OCI-LY7 (cell line): ENCODE measurements at regions not wholly inside any gene's neighbourhood (a gene's known extent, or its start where the extent isn't known, plus 50 kb on each side); places are given as distances from the start of the nearest gene placed in this dataset.

Source experiments
- BruUV-seq: library from RNA; stranded (reverse); fragments of 400-500 nt; replicated peaks from 2 replicates; lab custom pipeline; 2021; lab: Mats Ljungman, UMichigan
- CTCF ChIA-PET: fragments of 300-600 bp; sonication (Branson Sonifier 250); formaldehyde crosslinking; loops from one replicate; lab custom pipeline; 2022; ENCODE audit warnings: antibody characterized with exemption; ENCODE audit not compliant: unreplicated experiment; lab: Charles Lee
- POLR2A ChIA-PET: fragments of 300-600 bp; sonication (Branson Sonifier 250); formaldehyde crosslinking; loops from one replicate; lab custom pipeline; 2022; ENCODE audit warnings: antibody characterized with exemption; lab: Charles Lee
- DNase-seq: peaks from one replicate; pipeline ENCODE4 v3.0.0-alpha.2; 2015; ENCODE audit warnings: low spot score
- H2AFZ ChIP-seq: fragments of 200-600 bp; sonication (generic), shearing (Covaris generic); 2 replicates; pipeline ENCODE4 v1.6.1; 2014; ENCODE audit warnings: mild to moderate bottlenecking, antibody characterized with exemption, low read length, moderate library complexity
- H3K27ac ChIP-seq: fragments of 200-600 bp; sonication (generic); 2 replicates; pipeline ENCODE4 v1.5.1; 2014; ENCODE audit warnings: mixed run types, low read depth, mild to moderate bottlenecking, moderate library complexity, low read length, inconsistent platforms; ENCODE audit not compliant: poor library complexity, severe bottlenecking
- H3K36me3 ChIP-seq: fragments of 200-600 bp; sonication (generic); 2 replicates; pipeline ENCODE4 v1.6.1; 2014; ENCODE audit warnings: mild to moderate bottlenecking, antibody characterized with exemption, low read length, moderate library complexity, mixed read lengths; ENCODE audit not compliant: insufficient read depth
- H3K4me1 ChIP-seq: fragments of 200-600 bp; sonication (generic); 2 replicates; pipeline ENCODE4 v1.5.1; 2014; ENCODE audit warnings: mild to moderate bottlenecking, low read length; ENCODE audit not compliant: insufficient read depth, poor library complexity, severe bottlenecking
- H3K4me2 ChIP-seq: fragments of 200-600 bp; sonication (generic); 2 replicates; pipeline ENCODE4 v1.6.1; 2014; ENCODE audit warnings: mild to moderate bottlenecking, low read length
- H3K4me3 ChIP-seq: fragments of 200-600 bp; sonication (generic); 2 replicates; pipeline ENCODE4 v1.5.1; 2014; ENCODE audit warnings: mild to moderate bottlenecking, low read depth, low read length; ENCODE audit not compliant: poor library complexity, severe bottlenecking
- H3K79me2 ChIP-seq: fragments of 200-600 bp; sonication (generic); 2 replicates; pipeline ENCODE4 v1.6.1; 2016; ENCODE audit warnings: low read depth, mild to moderate bottlenecking, low read length, moderate library complexity, mixed read lengths; ENCODE audit not compliant: insufficient read depth
- H3K9me2 ChIP-seq: fragments of 200-600 bp; sonication (generic); 2 replicates; pipeline ENCODE4 v1.6.1; 2016; ENCODE audit warnings: mild to moderate bottlenecking, low read length, mixed read lengths; ENCODE audit not compliant: insufficient read depth
- H3K9me3 ChIP-seq: fragments of 200-600 bp; sonication (generic); 2 replicates; pipeline ENCODE4 v1.6.1; 2014; ENCODE audit warnings: mild to moderate bottlenecking, mixed run types, low read length, mixed read lengths
- H4K20me1 ChIP-seq: fragments of 200-600 bp; sonication (generic); 2 replicates; pipeline ENCODE4 v1.6.1; 2014; ENCODE audit warnings: mild to moderate bottlenecking, antibody characterized with exemption, low read length, moderate library complexity, mixed read lengths; ENCODE audit not compliant: insufficient read depth
- CTCF ChIP-seq: fragments of 200-600 bp; sonication (generic); conservative IDR thresholded peaks from 2 replicates; pipeline ENCODE4 v1.5.1; 2014; ENCODE audit warnings: mild to moderate bottlenecking, antibody characterized with exemption, low read length, moderate library complexity, mixed read lengths
- EZH2phosphoT487 ChIP-seq: fragments of 200-600 bp; sonication (generic); IDR thresholded peaks from 2 replicates; pipeline ENCODE4 v1.6.1; 2018; ENCODE audit warnings: low read depth, borderline replicate concordance, mild to moderate bottlenecking, mixed run types, antibody characterized with exemption, low read length, moderate library complexity, mixed read lengths
- intact Hi-C: fragments of 100-400 bp; cut with micrococcal nuclease; formaldehyde crosslinking; loops from one replicate; pipeline ENCODE4 v1.10.0; 2022; ENCODE audit not compliant: unreplicated experiment

GRCh38 chr9:135229701-135230385 lies 142.4 kb downstream of the OLFM1 start:
- ChIA-PET POLR2A (no interaction called here), CTCF (no interaction called here)
- Histone ChIP-seq H3K9me2 (no peaks in the 10 kb centered on the region), H3K36me3 (no peaks in the 10 kb centered on the region), H4K20me1 (no peaks in the 10 kb centered on the region), H3K27ac (no peak overlapping the region), H3K9me3 (no peaks in the 10 kb centered on the region), H3K79me2 (no peaks in the 10 kb centered on the region), H3K4me3 (no peak overlapping the region), H3K4me2 (no peak overlapping the region), H3K4me1 (no peaks in the 10 kb centered on the region), H2AFZ (no peak overlapping the region)
- no TSS peak for BruUV-seq
- TF ChIP-seq CTCF, result no peak
- no peak for TF ChIP-seq EZH2phosphoT487
- intact Hi-C loops, result no loop called here
- DNase-seq, result no peak

- no peaks in the 10 kb centered on the region for H3K79me2 ChIP-seq
- CTCF ChIA-PET, result no interaction called here
- no peak overlapping the region for H2AFZ ChIP-seq
- H3K36me3 ChIP-seq, result no peaks in the 10 kb centered on the region
- no peaks in the 10 kb centered on the region for H3K4me1 ChIP-seq
- H3K27ac ChIP-seq, result no peak overlapping the region
- no peaks in the 10 kb centered on the region for H3K9me3 ChIP-seq
- H4K20me1 ChIP-seq, result no peaks in the 10 kb centered on the region
- no TSS peak for BruUV-seq
- intact Hi-C loops, result no loop called here
- POLR2A ChIA-PET, result no interaction called here
- H3K4me3 ChIP-seq, result no peak overlapping the region
- no peak overlapping the region for H3K4me2 ChIP-seq
- no peak for TF ChIP-seq EZH2phosphoT487
- no peak for TF ChIP-seq CTCF
- DNase-seq, result no peak
- no peaks in the 10 kb centered on the region for H3K9me2 ChIP-seq
These were observed 142.9 kb downstream of the OLFM1 start for GRCh38 chr9:135230386-135230765.

- intact Hi-C loops, result no loop called here
- Histone ChIP-seq H4K20me1 (no peaks in the 10 kb centered on the region), H3K9me3 (no peaks in the 10 kb centered on the region), H3K4me1 (no peaks in the 10 kb centered on the region), H3K4me3 (no peak overlapping the region), H3K4me2 (no peak overlapping the region), H2AFZ (no peak overlapping the region), H3K36me3 (no peaks in the 10 kb centered on the region), H3K9me2 (no peaks in the 10 kb centered on the region), H3K79me2 (no peaks in the 10 kb centered on the region), H3K27ac (no peak overlapping the region)
- no peak for DNase-seq
- BruUV-seq, result no TSS peak
- TF ChIP-seq CTCF, result no peak
- ChIA-PET CTCF (no interaction called here), POLR2A (no interaction called here)
These were observed 143.5 kb downstream of the OLFM1 start for GRCh38 chr9:135230817-135231520.
